PC-3 (cell line): ENCODE measurements at regions not wholly inside any gene's neighbourhood (a gene's known extent, or its start where the extent isn't known, plus 50 kb on each side); places are given as distances from the start of the nearest gene placed in this dataset.

Source experiments
- EZH2 ChIP-seq: fragments of 300-600 bp; sonication (generic); IDR thresholded peaks from one replicate; pipeline ENCODE4 v1.6.1; 2017; ENCODE audit warnings: antibody characterized with exemption, mild to moderate bottlenecking, low read length; ENCODE audit not compliant: unreplicated experiment
- TF ChIP-seq, protein P1 (sequence below): fragments of 300-600 bp; sonication (generic); conservative IDR thresholded peaks from 2 replicates; pipeline ENCODE4 v1.5.1; 2017; ENCODE audit warnings: antibody characterized with exemption, low read depth, mild to moderate bottlenecking, low read length

DNA sequence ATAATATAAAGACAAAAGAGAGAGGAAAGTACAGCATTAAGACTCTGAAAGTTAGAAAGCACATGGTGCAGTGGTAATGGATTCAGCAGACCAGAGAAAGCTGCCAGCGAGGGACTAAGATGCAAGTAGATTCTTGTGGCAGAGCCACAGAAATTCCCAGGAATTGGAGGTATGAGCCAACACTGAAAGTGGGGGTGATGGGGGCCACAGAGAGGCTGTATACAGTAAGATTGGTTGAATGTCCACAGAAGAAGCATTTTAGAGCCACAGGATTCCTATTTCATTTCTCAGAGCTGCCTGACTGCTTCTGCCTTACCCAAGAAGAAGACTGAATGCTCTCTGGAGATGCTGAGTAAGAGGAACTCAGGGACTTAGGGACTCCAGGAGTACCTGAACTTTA lies 295.0 kb downstream of the LMO7 start:
- TF ChIP-seq, protein P1, sequence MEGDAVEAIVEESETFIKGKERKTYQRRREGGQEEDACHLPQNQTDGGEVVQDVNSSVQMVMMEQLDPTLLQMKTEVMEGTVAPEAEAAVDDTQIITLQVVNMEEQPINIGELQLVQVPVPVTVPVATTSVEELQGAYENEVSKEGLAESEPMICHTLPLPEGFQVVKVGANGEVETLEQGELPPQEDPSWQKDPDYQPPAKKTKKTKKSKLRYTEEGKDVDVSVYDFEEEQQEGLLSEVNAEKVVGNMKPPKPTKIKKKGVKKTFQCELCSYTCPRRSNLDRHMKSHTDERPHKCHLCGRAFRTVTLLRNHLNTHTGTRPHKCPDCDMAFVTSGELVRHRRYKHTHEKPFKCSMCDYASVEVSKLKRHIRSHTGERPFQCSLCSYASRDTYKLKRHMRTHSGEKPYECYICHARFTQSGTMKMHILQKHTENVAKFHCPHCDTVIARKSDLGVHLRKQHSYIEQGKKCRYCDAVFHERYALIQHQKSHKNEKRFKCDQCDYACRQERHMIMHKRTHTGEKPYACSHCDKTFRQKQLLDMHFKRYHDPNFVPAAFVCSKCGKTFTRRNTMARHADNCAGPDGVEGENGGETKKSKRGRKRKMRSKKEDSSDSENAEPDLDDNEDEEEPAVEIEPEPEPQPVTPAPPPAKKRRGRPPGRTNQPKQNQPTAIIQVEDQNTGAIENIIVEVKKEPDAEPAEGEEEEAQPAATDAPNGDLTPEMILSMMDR = no peak
- no peak for TF ChIP-seq EZH2
